ENCODE measurements at regions not wholly inside any gene's neighbourhood (a gene's known extent, or its start where the extent isn't known, plus 50 kb on each side); places are given as distances from the start of the nearest gene placed in this dataset.

- Histone ChIP-seq H3K27me3 (peaks cover 40% of the 10 kb centered on the region), H3K27ac (no peak overlapping the region), H3K36me3 (no peaks in the 10 kb centered on the region), H3K4me1 (ENCODE audit: low read depth) (no peaks in the 10 kb centered on the region), H3K9me3 (ENCODE audit: low read depth) (no peaks in the 10 kb centered on the region), H3K4me3 (no peak overlapping the region)
- TF ChIP-seq, protein P1, sequence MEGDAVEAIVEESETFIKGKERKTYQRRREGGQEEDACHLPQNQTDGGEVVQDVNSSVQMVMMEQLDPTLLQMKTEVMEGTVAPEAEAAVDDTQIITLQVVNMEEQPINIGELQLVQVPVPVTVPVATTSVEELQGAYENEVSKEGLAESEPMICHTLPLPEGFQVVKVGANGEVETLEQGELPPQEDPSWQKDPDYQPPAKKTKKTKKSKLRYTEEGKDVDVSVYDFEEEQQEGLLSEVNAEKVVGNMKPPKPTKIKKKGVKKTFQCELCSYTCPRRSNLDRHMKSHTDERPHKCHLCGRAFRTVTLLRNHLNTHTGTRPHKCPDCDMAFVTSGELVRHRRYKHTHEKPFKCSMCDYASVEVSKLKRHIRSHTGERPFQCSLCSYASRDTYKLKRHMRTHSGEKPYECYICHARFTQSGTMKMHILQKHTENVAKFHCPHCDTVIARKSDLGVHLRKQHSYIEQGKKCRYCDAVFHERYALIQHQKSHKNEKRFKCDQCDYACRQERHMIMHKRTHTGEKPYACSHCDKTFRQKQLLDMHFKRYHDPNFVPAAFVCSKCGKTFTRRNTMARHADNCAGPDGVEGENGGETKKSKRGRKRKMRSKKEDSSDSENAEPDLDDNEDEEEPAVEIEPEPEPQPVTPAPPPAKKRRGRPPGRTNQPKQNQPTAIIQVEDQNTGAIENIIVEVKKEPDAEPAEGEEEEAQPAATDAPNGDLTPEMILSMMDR (IDR thresholded peaks at IDR 0.05; ENCODE audit: low read depth, low read length): no peak
- no peak for DNase-seq (ENCODE audit: low read depth in 1 of 2, low spot score in 1 of 2)
Measured at GRCh38 chr12:77328326-77328725, 263.0 kb upstream of the E2F7 start.

- Histone ChIP-seq H3K36me3 (no peaks in the 10 kb centered on the region), H3K9me3 (ENCODE audit: low read depth) (no peaks in the 10 kb centered on the region), H3K4me3 (peak overlapping the region; percentile 85), H3K27me3 (peaks cover 54% of the 10 kb centered on the region), H3K4me1 (ENCODE audit: low read depth) (no peaks in the 10 kb centered on the region), H3K27ac (no peak overlapping the region)
- peak in 1 of 2 donors; percentile 33 for DNase-seq (ENCODE audit: low read depth in 1 of 2, low spot score in 1 of 2)
- TF ChIP-seq, protein P1 (IDR thresholded peaks at IDR 0.05; ENCODE audit: low read depth, low read length): no peak
Measured at GRCh38 chr12:77325511-77326236, 260.3 kb upstream of the E2F7 start.

- peaks cover 54% of the 10 kb centered on the region for H3K27me3 ChIP-seq
- H3K36me3 ChIP-seq: no peaks in the 10 kb centered on the region
- DNase-seq (ENCODE audit: low read depth in 1 of 2, low spot score in 1 of 2): peak; percentile 76 to 89
- TF ChIP-seq, protein P1 (IDR thresholded peaks at IDR 0.05; ENCODE audit: low read depth, low read length): peak; percentile 51
- no peak overlapping the region for H3K27ac ChIP-seq
- H3K4me1 ChIP-seq (ENCODE audit: low read depth): no peaks in the 10 kb centered on the region
- peak overlapping the region; percentile 85 for H3K4me3 ChIP-seq
- no peaks in the 10 kb centered on the region for H3K9me3 ChIP-seq (ENCODE audit: low read depth)
Measured at GRCh38 chr12:77324763-77325468, 259.5 kb upstream of the E2F7 start.

GRCh38 chr12:77324416-77324762, 259.0 kb upstream of the E2F7 start:
- Histone ChIP-seq H3K9me3 (ENCODE audit: low read depth) (no peaks in the 10 kb centered on the region), H3K27ac (no peak overlapping the region), H3K4me3 (peak overlapping the region; percentile 85), H3K36me3 (no peaks in the 10 kb centered on the region), H3K27me3 (peaks cover 52% of the 10 kb centered on the region), H3K4me1 (ENCODE audit: low read depth) (no peaks in the 10 kb centered on the region)
- TF ChIP-seq, protein P1 (IDR thresholded peaks at IDR 0.05; ENCODE audit: low read depth, low read length): no peak
- no peak for DNase-seq (ENCODE audit: low read depth in 1 of 2, low spot score in 1 of 2)

DNA sequence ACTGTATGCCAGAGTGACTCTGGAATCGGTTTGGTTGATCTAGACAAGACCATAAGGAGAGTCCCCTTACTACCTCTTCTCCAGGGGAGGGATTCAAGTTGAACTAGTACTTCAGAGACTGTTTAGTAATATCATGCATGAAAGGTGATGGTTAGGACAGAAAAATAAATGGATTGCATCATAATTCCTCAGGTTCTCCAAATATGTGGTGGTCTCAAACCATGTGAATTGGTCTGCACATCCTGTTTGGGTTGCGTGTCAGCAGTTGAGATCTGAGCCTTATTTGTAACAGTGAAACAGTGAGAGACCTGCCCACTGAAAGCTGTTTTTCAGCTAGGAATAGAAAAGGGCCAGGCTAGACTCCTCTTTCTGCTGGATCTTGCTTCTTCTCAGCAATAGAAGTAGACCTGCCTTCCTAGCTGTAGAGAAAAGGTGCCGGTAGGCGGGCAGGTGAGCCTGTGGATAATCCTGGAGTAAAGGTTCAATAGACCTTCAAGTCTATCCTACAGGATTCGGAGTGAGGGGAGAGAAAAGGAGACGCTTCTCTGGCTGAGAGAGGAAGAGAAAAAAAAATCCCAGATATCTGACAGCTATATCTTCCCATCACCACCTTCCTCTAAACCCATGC, 258.5 kb upstream of the E2F7 start:
- H3K36me3 ChIP-seq: no peaks in the 10 kb centered on the region
- TF ChIP-seq, protein P1 (IDR thresholded peaks at IDR 0.05; ENCODE audit: low read depth, low read length): no peak
- no peaks in the 10 kb centered on the region for H3K9me3 ChIP-seq (ENCODE audit: low read depth)
- no peaks in the 10 kb centered on the region for H3K4me1 ChIP-seq (ENCODE audit: low read depth)
- no peak for DNase-seq (ENCODE audit: low read depth in 1 of 2, low spot score in 1 of 2)
- H3K4me3 ChIP-seq: no peak overlapping the region
- no peak overlapping the region for H3K27ac ChIP-seq
- peaks cover 52% of the 10 kb centered on the region for H3K27me3 ChIP-seq

Measured in cardiac muscle cell (in vitro differentiated cells and primary cell).